ENCODE measurements at regions not wholly inside any gene's neighbourhood (a gene's known extent, or its start where the extent isn't known, plus 50 kb on each side); places are given as distances from the start of the nearest gene placed in this dataset.

DNA sequence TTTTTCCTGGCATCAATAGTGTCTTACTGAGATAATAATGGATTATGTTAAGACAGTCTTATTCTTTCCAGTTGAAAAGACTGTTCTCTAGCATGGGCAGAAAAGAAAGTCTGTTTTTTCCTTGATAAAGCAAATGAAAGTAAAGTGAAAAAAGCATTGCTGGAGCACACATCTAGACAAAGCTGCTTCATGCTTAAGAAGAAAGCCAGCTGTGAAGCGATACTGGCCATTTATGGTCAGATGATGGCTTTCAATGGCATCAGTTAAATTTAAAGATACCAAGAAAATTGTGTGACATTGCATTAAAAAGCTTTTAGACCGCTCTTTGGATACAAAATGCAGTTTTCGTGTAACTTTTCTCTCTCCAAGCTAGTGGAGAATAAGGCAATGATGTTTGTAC is 242.1 kb upstream of the TRAM1L1 start:
- dilution Hi-C loops (cut with MboI; ENCODE audit: extremely low pct_ligation_motif_present, low sequenced_read_pairs) (no loop called here), intact Hi-C loops (cut with micrococcal nuclease) (no loop called here)
- ChIA-PET POLR2A (no interaction called here), CTCF (no interaction called here)
- no peaks in the 10 kb centered on the region for H3K79me2 ChIP-seq (ENCODE audit: control insufficient read depth, insufficient read depth, low read length)
- no peaks in the 10 kb centered on the region for H3K9me3 ChIP-seq (replicated peaks; ENCODE audit: control insufficient read depth, insufficient read depth, low read length)
- H3K4me3 ChIP-seq (replicated peaks in 1 of 3; ENCODE audit: insufficient read depth in 1 of 3, low read depth in 1 of 3, low read length in 3 of 3) = no peak overlapping the region
- no peaks in the 10 kb centered on the region for H3K27me3 ChIP-seq (ENCODE audit: control insufficient read depth in 2 of 2, insufficient read depth in 2 of 2, low read length in 2 of 2)
- no peaks in the 10 kb centered on the region for H3K36me3 ChIP-seq (ENCODE audit: control insufficient read depth in 2 of 2, extremely low read depth in 1 of 2, insufficient read depth in 2 of 2, low read length in 2 of 2)
- DNase-seq (ENCODE audit: low read depth, low spot score) (no peak), FAIRE-seq (no peak)
- H3K4me2 ChIP-seq (ENCODE audit: insufficient read depth, low read length) = no peak overlapping the region
- TF ChIP-seq, protein P1, sequence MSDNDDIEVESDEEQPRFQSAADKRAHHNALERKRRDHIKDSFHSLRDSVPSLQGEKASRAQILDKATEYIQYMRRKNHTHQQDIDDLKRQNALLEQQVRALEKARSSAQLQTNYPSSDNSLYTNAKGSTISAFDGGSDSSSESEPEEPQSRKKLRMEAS (IDR thresholded peaks at IDR 0.05; ENCODE audit: insufficient read depth, insufficient read length) = no peak
- TF ChIP-seq JUN (IDR thresholded peaks at IDR 0.05; ENCODE audit: borderline replicate concordance, insufficient read depth, insufficient read length, low read depth) (no peak), GATA2 (IDR thresholded peaks at IDR 0.05; ENCODE audit: insufficient read depth, insufficient read length, low read depth, low read length) (no peak), POLR2AphosphoS5 (IDR thresholded peaks at IDR 0.05; ENCODE audit: insufficient read depth, low read depth, low read length) (no peak), FOS (IDR thresholded peaks at IDR 0.05; ENCODE audit: borderline replicate concordance, insufficient read depth, low read length) (no peak), POLR2A (IDR thresholded peaks at IDR 0.05; ENCODE audit: low read depth, low read length) (no peak), MYC (IDR thresholded peaks at IDR 0.05; ENCODE audit: low read depth, low read length) (no peak), EZH2 (IDR thresholded peaks at IDR 0.05; ENCODE audit: borderline replicate concordance, low read depth, low read length, severe bottlenecking) (no peak)
- TF ChIP-seq, protein P2, sequence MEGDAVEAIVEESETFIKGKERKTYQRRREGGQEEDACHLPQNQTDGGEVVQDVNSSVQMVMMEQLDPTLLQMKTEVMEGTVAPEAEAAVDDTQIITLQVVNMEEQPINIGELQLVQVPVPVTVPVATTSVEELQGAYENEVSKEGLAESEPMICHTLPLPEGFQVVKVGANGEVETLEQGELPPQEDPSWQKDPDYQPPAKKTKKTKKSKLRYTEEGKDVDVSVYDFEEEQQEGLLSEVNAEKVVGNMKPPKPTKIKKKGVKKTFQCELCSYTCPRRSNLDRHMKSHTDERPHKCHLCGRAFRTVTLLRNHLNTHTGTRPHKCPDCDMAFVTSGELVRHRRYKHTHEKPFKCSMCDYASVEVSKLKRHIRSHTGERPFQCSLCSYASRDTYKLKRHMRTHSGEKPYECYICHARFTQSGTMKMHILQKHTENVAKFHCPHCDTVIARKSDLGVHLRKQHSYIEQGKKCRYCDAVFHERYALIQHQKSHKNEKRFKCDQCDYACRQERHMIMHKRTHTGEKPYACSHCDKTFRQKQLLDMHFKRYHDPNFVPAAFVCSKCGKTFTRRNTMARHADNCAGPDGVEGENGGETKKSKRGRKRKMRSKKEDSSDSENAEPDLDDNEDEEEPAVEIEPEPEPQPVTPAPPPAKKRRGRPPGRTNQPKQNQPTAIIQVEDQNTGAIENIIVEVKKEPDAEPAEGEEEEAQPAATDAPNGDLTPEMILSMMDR (IDR thresholded peaks at IDR 0.05; ENCODE audit: extremely low read depth in 1 of 2, insufficient read depth in 1 of 2, low read depth in 1 of 2, low read length in 2 of 2) = no peak
- H4K20me1 ChIP-seq (replicated peaks; ENCODE audit: control insufficient read depth, extremely low read depth, insufficient read depth, low read length) = no peaks in the 10 kb centered on the region
- no TSS peak for BruUV-seq (replicated peaks)
- no peaks in the 10 kb centered on the region for H3K9me1 ChIP-seq (replicated peaks; ENCODE audit: control insufficient read depth, extremely low read depth, insufficient read depth, low read length)
- H3K4me1 ChIP-seq (ENCODE audit: control insufficient read depth, extremely low read depth, insufficient read depth, low read length) = no peaks in the 10 kb centered on the region
- H3K9ac ChIP-seq (replicated peaks; ENCODE audit: extremely low read depth, insufficient read depth, low read length) = no peak overlapping the region
- no peak overlapping the region for H3K27ac ChIP-seq (ENCODE audit: insufficient read depth, low read depth, low read length)
- no peak overlapping the region for H2AFZ ChIP-seq (ENCODE audit: low read depth, low read length)
